HCT116 (cell line): ENCODE measurements at regions not wholly inside any gene's neighbourhood (a gene's known extent, or its start where the extent isn't known, plus 50 kb on each side); places are given as distances from the start of the nearest gene placed in this dataset.
"Not testable (repeated sequence)": the region's sequence is repeated elsewhere in the genome, so short reads cannot be mapped to it uniquely, and the experiment has no call there.

ENCODE experiments used
- ATAC-seq: fragments of 200-7000 bp; cut with Tn5 transposase; 2 replicates; pipeline ENCODE4 v1.9.1; 2020; ENCODE audit warnings: mild to moderate bottlenecking, moderate library complexity
- BruUV-seq: library from RNA; stranded (reverse); fragments of 400-500 nt; replicated peaks from 2 replicates; lab custom pipeline; 2021; lab: Mats Ljungman, UMichigan
- CTCF ChIA-PET: fragments of 300-600 bp; sonication (Branson Sonifier 250); formaldehyde crosslinking; loops from one replicate; lab custom pipeline; 2021; ENCODE audit warnings: antibody characterized with exemption; lab: Charles Lee
- POLR2A ChIA-PET: fragments of 300-600, 350-600 bp; sonication (Branson Sonifier 250); formaldehyde crosslinking; loops from one replicate; lab custom pipeline; 2021; ENCODE audit warnings: antibody characterized with exemption; lab: Charles Lee
- RAD21 ChIA-PET, 2 experiments: fragments of 300-600 bp; sonication (Branson Sonifier 250); formaldehyde crosslinking; loops; one replicate each; lab custom pipeline; 2023; ENCODE audit warnings: low total read pairs in 2 of 2; ENCODE audit not compliant: uncharacterized antibody in 2 of 2, unreplicated experiment in 2 of 2, low non-redundant PET in 1 of 2; lab: Charles Lee
- DNase-seq: peaks from one replicate; pipeline ENCODE4 v3.0.0-alpha.2; 2010; ENCODE audit warnings: low read depth, low spot score
- H2AFZ ChIP-seq: fragments of 200-600 bp; shearing (Covaris generic), sonication (generic); 2 replicates; pipeline ENCODE4 v1.6.1; 2017; ENCODE audit warnings: low read depth, mixed run types, mixed read lengths, antibody characterized with exemption, low read length; ENCODE audit not compliant: poor library complexity, severe bottlenecking
- H3K27ac ChIP-seq: 2 replicates; pipeline ENCODE4 v1.5.1; 2012; ENCODE audit warnings: low read depth, low read length
- H3K27me3 ChIP-seq: fragments of 200-600 bp; sonication (generic); 2 replicates; pipeline ENCODE4 v1.6.1; 2016; ENCODE audit warnings: mixed run types, low read length, mixed read lengths; ENCODE audit not compliant: insufficient read depth
- H3K36me3 ChIP-seq, 2 experiments: fragments of 200-500 bp in 1 of 2; fragments of 200-600 bp in 1 of 2; sonication (Bioruptor generic) in 1 of 2; sonication (generic) in 1 of 2; 2 replicates each; pipeline versions ENCODE4 v1.5.1 to v1.6.1; 2014 to 2016; ENCODE audit warnings: low read length in 2 of 2, inconsistent platforms in 1 of 2, mixed read lengths in 1 of 2, mixed run types in 1 of 2; ENCODE audit not compliant: insufficient read depth in 2 of 2, control insufficient read depth in 1 of 2
- H3K4me1 ChIP-seq, 2 experiments: fragments of 200-600 bp in 1 of 2; sonication (generic) in 1 of 2; 2 replicates each; pipeline versions ENCODE4 v1.5.1 to v1.6.1; 2012 to 2017; ENCODE audit warnings: low read length in 2 of 2, inconsistent platforms in 1 of 2, mild to moderate bottlenecking in 1 of 2, mixed read lengths in 1 of 2, mixed run types in 1 of 2, moderate library complexity in 1 of 2; ENCODE audit not compliant: insufficient read depth in 2 of 2, control insufficient read depth in 1 of 2
- H3K4me2 ChIP-seq: fragments of 200-600 bp; sonication (generic); 2 replicates; pipeline ENCODE4 v1.6.1; 2017; ENCODE audit warnings: mixed run types, low read length, mixed read lengths
- H3K4me3 ChIP-seq, 2 experiments: fragments of 200-600 bp in 1 of 2; sonication (generic) in 1 of 2; replicated peaks in 1 of 2; 2 replicates each; pipeline ENCODE4 v1.5.1; 2011 to 2016; ENCODE audit warnings: low read length in 2 of 2, control low read depth in 1 of 2, low read depth in 1 of 2, mild to moderate bottlenecking in 1 of 2, mixed read lengths in 1 of 2, mixed run types in 1 of 2
- H3K79me2 ChIP-seq: fragments of 200-600 bp; sonication (generic); 2 replicates; pipeline ENCODE4 v1.6.1; 2017; ENCODE audit warnings: mild to moderate bottlenecking, mixed run types, low read length, moderate library complexity, mixed read lengths; ENCODE audit not compliant: insufficient read depth
- H3K9ac ChIP-seq: fragments of 200-600 bp; sonication (generic); 2 replicates; pipeline ENCODE4 v1.6.1; 2016; ENCODE audit warnings: low read length, mixed read lengths
- H3K9me2 ChIP-seq: fragments of 200-600 bp; sonication (generic), shearing (Covaris generic); 2 replicates; pipeline ENCODE4 v1.6.1; 2017; ENCODE audit warnings: mixed run types, mild to moderate bottlenecking, moderate library complexity; ENCODE audit not compliant: insufficient read depth
- H3K9me3 ChIP-seq, 2 experiments: fragments of 200-500 bp in 1 of 2; fragments of 200-600 bp in 1 of 2; sonication (Bioruptor generic) in 1 of 2; sonication (generic) in 1 of 2; 2 replicates each; pipeline ENCODE4 v1.6.1; 2014 to 2017; ENCODE audit warnings: low read length in 2 of 2, mixed read lengths in 2 of 2, inconsistent platforms in 1 of 2, low read depth in 1 of 2, mild to moderate bottlenecking in 1 of 2, mixed run types in 1 of 2, moderate library complexity in 1 of 2; ENCODE audit not compliant: control insufficient read depth in 1 of 2, insufficient read depth in 1 of 2
- H4K20me1 ChIP-seq: fragments of 200-600 bp; sonication (generic), shearing (Covaris generic); 2 replicates; pipeline ENCODE4 v1.6.1; 2017; ENCODE audit warnings: mixed run types, mild to moderate bottlenecking, moderate library complexity; ENCODE audit not compliant: insufficient read depth
- CBX3 ChIP-seq: IDR thresholded peaks from 2 replicates; pipeline ENCODE4 v1.6.1; 2012; ENCODE audit warnings: low read depth
- EZH2 ChIP-seq: fragments of 200-600 bp; sonication (generic); IDR thresholded peaks from 2 replicates; pipeline ENCODE4 v1.6.1; 2017; ENCODE audit warnings: antibody characterized with exemption, mixed run types
- EZH2phosphoT487 ChIP-seq: fragments of 200-600 bp; IDR thresholded peaks from 2 replicates; pipeline ENCODE4 v1.6.1; 2018; ENCODE audit warnings: antibody characterized with exemption, borderline replicate concordance
- FOSL1 ChIP-seq: IDR thresholded peaks from 2 replicates; pipeline ENCODE4 v1.6.1; 2012; ENCODE audit warnings: low read depth
- POLR2A ChIP-seq: IDR thresholded peaks from 2 replicates; pipeline ENCODE4 v1.7.0; 2011; ENCODE audit warnings: borderline replicate concordance; ENCODE audit not compliant: insufficient read depth, insufficient read length; ENCODE audit errors: extremely low read depth
- POLR2AphosphoS5 ChIP-seq: IDR thresholded peaks from 2 replicates; pipeline ENCODE4 v1.6.1; 2011; ENCODE audit warnings: mild to moderate bottlenecking, low read depth, low read length, moderate library complexity
- RAD21 ChIP-seq: IDR thresholded peaks from 2 replicates; pipeline ENCODE4 v1.6.1; 2012; ENCODE audit warnings: low read depth, mild to moderate bottlenecking
- SP1 ChIP-seq: IDR thresholded peaks from 2 replicates; pipeline ENCODE4 v1.6.1; 2012; ENCODE audit warnings: low read depth
- SRF ChIP-seq: IDR thresholded peaks from 2 replicates; pipeline ENCODE4 v1.6.1; 2012; ENCODE audit warnings: low read depth
- TCF7L2 ChIP-seq: IDR thresholded peaks from 2 replicates; pipeline ENCODE4 v1.7.0; 2011; ENCODE audit warnings: borderline replicate concordance, inconsistent platforms; ENCODE audit not compliant: insufficient read depth, insufficient read length; ENCODE audit errors: extremely low read depth
- YY1 ChIP-seq: IDR thresholded peaks from 2 replicates; pipeline ENCODE4 v1.6.1; 2011; ENCODE audit warnings: low read length, low read depth, moderate library complexity, mild to moderate bottlenecking; ENCODE audit not compliant: insufficient replicate concordance; ENCODE audit errors: extremely low read depth
- ZFX ChIP-seq: fragments of 450-650 bp; IDR thresholded peaks from 2 replicates; pipeline ENCODE4 v1.6.1; 2017
- ZNF274 ChIP-seq: fragments of 200-500 bp; sonication (Bioruptor generic); IDR thresholded peaks from 2 replicates; pipeline ENCODE4 v1.6.1; 2014; ENCODE audit warnings: mild to moderate bottlenecking, low read depth, low read length, inconsistent platforms
- intact Hi-C: fragments of 100-400 bp; cut with micrococcal nuclease; formaldehyde crosslinking; loops from 2 replicates; pipeline ENCODE4 v1.10.0; 2022
- TF ChIP-seq, protein P1 (sequence below): IDR thresholded peaks from 2 replicates; pipeline ENCODE4 v1.6.1; 2011; ENCODE audit warnings: mild to moderate bottlenecking, low read length, moderate library complexity; ENCODE audit not compliant: insufficient replicate concordance; ENCODE audit errors: extremely low read depth
- TF ChIP-seq, protein P2 (sequence below): IDR thresholded peaks from 2 replicates; pipeline ENCODE4 v1.6.1; 2012
- TF ChIP-seq, protein P3 (sequence below): IDR thresholded peaks from 2 replicates; pipeline ENCODE4 v1.6.1; 2012
- TF ChIP-seq, protein P4 (sequence below), 3 experiments: fragments of 200-600 bp in 1 of 3; sonication (generic) in 1 of 3; IDR thresholded peaks in 2 of 3; conservative IDR thresholded peaks in 1 of 3; 2 replicates each; pipeline ENCODE4 v1.5.1; 2012 to 2017; ENCODE audit warnings: low read depth in 2 of 3, low read length in 2 of 3, antibody characterized with exemption in 1 of 3, borderline replicate concordance in 1 of 3, control low read depth in 1 of 3, mild to moderate bottlenecking in 1 of 3, mixed read lengths in 1 of 3, mixed run types in 1 of 3, moderate library complexity in 1 of 3; ENCODE audit not compliant: insufficient read depth in 1 of 3

DNA sequence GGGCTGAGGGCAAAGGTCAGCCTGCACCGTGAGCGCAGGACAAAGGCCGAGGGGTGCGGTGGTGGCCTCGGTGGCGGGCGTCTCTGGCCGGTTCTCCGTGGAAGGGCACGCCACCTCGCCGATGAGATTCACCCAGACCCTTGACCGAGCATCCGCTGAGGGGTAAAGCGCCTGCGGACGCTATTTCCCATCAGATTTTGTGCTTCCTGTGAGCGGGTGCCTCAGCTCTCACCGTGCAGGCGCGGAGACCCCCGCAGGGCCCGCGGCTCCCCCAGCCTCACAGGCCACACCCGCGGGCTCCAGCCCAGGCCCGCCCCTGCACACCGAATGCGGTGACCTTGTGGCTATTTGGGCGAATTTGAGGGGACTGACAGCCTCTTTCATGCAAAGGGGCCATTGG is 348.0 kb downstream of the TEX29 start:
- H3K4me3 ChIP-seq = no peak overlapping the region
- 0 out of 2 replicates have a peak, but pooled peaks cover 2% of the 10 kb centered on the region for H3K27me3 ChIP-seq
- ChIA-PET POLR2A (no interaction called here), CTCF (no interaction called here), RAD21 (no interaction called here)
- DNase-seq = no peak
- no peaks in the 10 kb centered on the region for H3K79me2 ChIP-seq
- no peaks in the 10 kb centered on the region for H3K36me3 ChIP-seq
- H2AFZ ChIP-seq = no peak overlapping the region
- BruUV-seq = no TSS peak
- no peaks in the 10 kb centered on the region for H3K9me2 ChIP-seq
- no peaks in the 10 kb centered on the region for H3K4me1 ChIP-seq
- no peak overlapping the region for H3K27ac ChIP-seq
- H3K4me2 ChIP-seq = no peak overlapping the region
- ATAC-seq = no peak
- H3K9me3 ChIP-seq = no peaks in the 10 kb centered on the region
- H4K20me1 ChIP-seq = no peaks in the 10 kb centered on the region
- TF ChIP-seq ZNF274 = no peak
- no peak for TF ChIP-seq YY1
- TF ChIP-seq, protein P1, sequence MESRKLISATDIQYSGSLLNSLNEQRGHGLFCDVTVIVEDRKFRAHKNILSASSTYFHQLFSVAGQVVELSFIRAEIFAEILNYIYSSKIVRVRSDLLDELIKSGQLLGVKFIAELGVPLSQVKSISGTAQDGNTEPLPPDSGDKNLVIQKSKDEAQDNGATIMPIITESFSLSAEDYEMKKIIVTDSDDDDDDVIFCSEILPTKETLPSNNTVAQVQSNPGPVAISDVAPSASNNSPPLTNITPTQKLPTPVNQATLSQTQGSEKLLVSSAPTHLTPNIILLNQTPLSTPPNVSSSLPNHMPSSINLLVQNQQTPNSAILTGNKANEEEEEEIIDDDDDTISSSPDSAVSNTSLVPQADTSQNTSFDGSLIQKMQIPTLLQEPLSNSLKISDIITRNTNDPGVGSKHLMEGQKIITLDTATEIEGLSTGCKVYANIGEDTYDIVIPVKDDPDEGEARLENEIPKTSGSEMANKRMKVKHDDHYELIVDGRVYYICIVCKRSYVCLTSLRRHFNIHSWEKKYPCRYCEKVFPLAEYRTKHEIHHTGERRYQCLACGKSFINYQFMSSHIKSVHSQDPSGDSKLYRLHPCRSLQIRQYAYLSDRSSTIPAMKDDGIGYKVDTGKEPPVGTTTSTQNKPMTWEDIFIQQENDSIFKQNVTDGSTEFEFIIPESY = no peak
- TF ChIP-seq, protein P2, sequence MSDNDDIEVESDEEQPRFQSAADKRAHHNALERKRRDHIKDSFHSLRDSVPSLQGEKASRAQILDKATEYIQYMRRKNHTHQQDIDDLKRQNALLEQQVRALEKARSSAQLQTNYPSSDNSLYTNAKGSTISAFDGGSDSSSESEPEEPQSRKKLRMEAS = no peak
- no peak for TF ChIP-seq CBX3
- TF ChIP-seq POLR2A = no peak
- no peak for TF ChIP-seq EZH2phosphoT487
- no peak for TF ChIP-seq POLR2AphosphoS5
- TF ChIP-seq SRF = no peak
- TF ChIP-seq, protein P3, sequence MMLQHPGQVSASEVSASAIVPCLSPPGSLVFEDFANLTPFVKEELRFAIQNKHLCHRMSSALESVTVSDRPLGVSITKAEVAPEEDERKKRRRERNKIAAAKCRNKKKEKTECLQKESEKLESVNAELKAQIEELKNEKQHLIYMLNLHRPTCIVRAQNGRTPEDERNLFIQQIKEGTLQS = no peak
- TF ChIP-seq TCF7L2 = no peak
- TF ChIP-seq EZH2 = no peak
- TF ChIP-seq, protein P4, sequence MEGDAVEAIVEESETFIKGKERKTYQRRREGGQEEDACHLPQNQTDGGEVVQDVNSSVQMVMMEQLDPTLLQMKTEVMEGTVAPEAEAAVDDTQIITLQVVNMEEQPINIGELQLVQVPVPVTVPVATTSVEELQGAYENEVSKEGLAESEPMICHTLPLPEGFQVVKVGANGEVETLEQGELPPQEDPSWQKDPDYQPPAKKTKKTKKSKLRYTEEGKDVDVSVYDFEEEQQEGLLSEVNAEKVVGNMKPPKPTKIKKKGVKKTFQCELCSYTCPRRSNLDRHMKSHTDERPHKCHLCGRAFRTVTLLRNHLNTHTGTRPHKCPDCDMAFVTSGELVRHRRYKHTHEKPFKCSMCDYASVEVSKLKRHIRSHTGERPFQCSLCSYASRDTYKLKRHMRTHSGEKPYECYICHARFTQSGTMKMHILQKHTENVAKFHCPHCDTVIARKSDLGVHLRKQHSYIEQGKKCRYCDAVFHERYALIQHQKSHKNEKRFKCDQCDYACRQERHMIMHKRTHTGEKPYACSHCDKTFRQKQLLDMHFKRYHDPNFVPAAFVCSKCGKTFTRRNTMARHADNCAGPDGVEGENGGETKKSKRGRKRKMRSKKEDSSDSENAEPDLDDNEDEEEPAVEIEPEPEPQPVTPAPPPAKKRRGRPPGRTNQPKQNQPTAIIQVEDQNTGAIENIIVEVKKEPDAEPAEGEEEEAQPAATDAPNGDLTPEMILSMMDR (IDR thresholded peaks at IDR 0.05 in 2 of 3, conservative IDR thresholded peaks at IDR 0.05 in 1 of 3; ENCODE audit: borderline replicate concordance in 1 of 3, insufficient read depth in 1 of 3, low read depth in 2 of 3, low read length in 2 of 3) = no peak
- TF ChIP-seq RAD21 = no peak
- no peak for TF ChIP-seq SP1
- TF ChIP-seq FOSL1 = no peak
- no peak for TF ChIP-seq ZFX
- intact Hi-C loops = no loop called here
- H3K9ac ChIP-seq = no peak overlapping the region

DNA sequence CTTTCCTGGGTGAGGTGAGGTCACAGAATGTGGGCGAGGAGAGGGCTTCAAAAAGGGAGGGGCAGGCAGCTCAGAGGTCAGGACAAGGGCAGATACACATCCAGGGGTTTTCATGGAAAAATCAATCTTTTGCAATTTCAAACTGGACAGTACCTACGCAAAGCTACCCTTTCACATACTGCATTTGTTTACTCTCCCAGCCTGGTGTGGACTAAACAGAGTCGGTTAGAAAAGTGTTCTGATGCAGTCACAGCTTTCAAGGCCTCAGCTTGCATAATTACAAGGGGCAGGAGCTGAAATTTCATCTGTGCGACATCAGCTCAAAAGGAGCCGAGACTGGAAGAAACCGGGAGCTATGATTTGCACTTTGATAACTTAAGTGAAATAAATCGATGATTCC is 351.8 kb downstream of the TEX29 start:
- POLR2A ChIA-PET, H4K20me1 ChIP-seq, BruUV-seq: not testable (repeated sequence)

More for the DNA sequence above, 351.8 kb downstream of the TEX29 start:
- H3K4me1 ChIP-seq, H3K79me2 ChIP-seq, H3K27ac ChIP-seq, H3K27me3 ChIP-seq, intact Hi-C loops, DNase-seq, H3K9me3 ChIP-seq, H3K4me2 ChIP-seq, H3K9ac ChIP-seq, H3K4me3 ChIP-seq, H3K36me3 ChIP-seq, H3K9me2 ChIP-seq, CTCF ChIA-PET, H2AFZ ChIP-seq, ATAC-seq, RAD21 ChIA-PET: not testable (repeated sequence)
